ES-I3 (cell line): ENCODE measurements at regions not wholly inside any gene's neighbourhood (a gene's known extent, or its start where the extent isn't known, plus 50 kb on each side); places are given as distances from the start of the nearest gene placed in this dataset.

Experiments
- H3K36me3 ChIP-seq: 2 replicates; pipeline ENCODE4 v1.6.1; 2013; ENCODE audit warnings: mild to moderate bottlenecking, low read length, control low read depth, moderate library complexity; ENCODE audit not compliant: insufficient read depth
- H3K4me1 ChIP-seq: 2 replicates; pipeline ENCODE4 v1.6.1; 2013; ENCODE audit warnings: mild to moderate bottlenecking, control low read depth, low read length; ENCODE audit not compliant: insufficient read depth
- H3K9ac ChIP-seq: 2 replicates; pipeline ENCODE4 v1.6.1; 2013; ENCODE audit warnings: low read depth, mild to moderate bottlenecking, low read length, moderate library complexity
- H3K9me3 ChIP-seq: 2 replicates; pipeline ENCODE4 v1.6.1; 2013; ENCODE audit warnings: mild to moderate bottlenecking, low read length, moderate library complexity; ENCODE audit not compliant: control insufficient read depth, insufficient read depth

GRCh38 chr2:122955776-122956175 is 1069.3 kb upstream of the CNTNAP5 start:
- no peaks in the 10 kb centered on the region for H3K9me3 ChIP-seq
- H3K36me3 ChIP-seq = no peaks in the 10 kb centered on the region
- peaks cover 3% of the 10 kb centered on the region; the same call in 1 of the 2 replicates for H3K4me1 ChIP-seq
- H3K9ac ChIP-seq = no peak overlapping the region

GRCh38 chr2:122960759-122961641 is 1064.1 kb upstream of the CNTNAP5 start:
- Histone ChIP-seq H3K4me1 (peaks cover 9% of the 10 kb centered on the region; the same call in 1 of the 2 replicates), H3K9me3 (no peaks in the 10 kb centered on the region), H3K9ac (no peak overlapping the region), H3K36me3 (no peaks in the 10 kb centered on the region)

GRCh38 chr2:122966461-122966860 is 1058.6 kb upstream of the CNTNAP5 start:
- H3K9ac ChIP-seq = no peak overlapping the region
- no peaks in the 10 kb centered on the region for H3K4me1 ChIP-seq
- H3K9me3 ChIP-seq = no peaks in the 10 kb centered on the region
- H3K36me3 ChIP-seq = no peaks in the 10 kb centered on the region

- H3K9me3 ChIP-seq = no peaks in the 10 kb centered on the region; the same call in 1 of the 2 replicates
- H3K4me1 ChIP-seq = no peaks in the 10 kb centered on the region
- H3K9ac ChIP-seq = no peak overlapping the region
- H3K36me3 ChIP-seq = no peaks in the 10 kb centered on the region
Observed at GRCh38 chr2:122977580-122977979, 1047.5 kb upstream of the CNTNAP5 start.

GRCh38 chr2:122980671-122981070 is 1044.4 kb upstream of the CNTNAP5 start:
- no peak overlapping the region for H3K9ac ChIP-seq

DNA sequence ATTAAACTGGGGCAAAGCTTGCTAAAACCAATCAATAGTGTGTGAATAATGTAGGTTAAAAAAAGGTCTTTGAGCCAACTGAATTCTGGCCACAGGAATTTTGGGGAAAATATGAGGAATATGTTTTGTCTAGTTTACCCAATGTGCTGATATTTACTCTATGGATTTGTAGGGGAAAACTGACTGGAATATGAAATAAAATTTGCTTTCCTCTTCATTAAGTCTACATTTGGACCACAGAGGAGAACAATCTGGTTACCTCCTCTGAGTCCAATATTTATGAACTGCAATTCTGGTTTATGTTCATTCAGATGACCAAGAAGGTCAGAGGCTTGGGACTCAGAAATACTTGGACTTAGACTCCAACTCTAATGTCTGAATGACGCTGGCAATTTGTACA is 1042.2 kb upstream of the CNTNAP5 start:
- no peaks in the 10 kb centered on the region; the same call in 1 of the 2 replicates for H3K9me3 ChIP-seq
- H3K9ac ChIP-seq = no peak overlapping the region
- H3K36me3 ChIP-seq = no peaks in the 10 kb centered on the region
- H3K4me1 ChIP-seq = no peaks in the 10 kb centered on the region

More at GRCh38 chr2:122980671-122981070, 1044.4 kb upstream of the CNTNAP5 start:
- Histone ChIP-seq H3K36me3 (no peaks in the 10 kb centered on the region), H3K4me1 (no peaks in the 10 kb centered on the region), H3K9me3 (no peaks in the 10 kb centered on the region; the same call in 1 of the 2 replicates)

- Histone ChIP-seq H3K9ac (no peak overlapping the region), H3K9me3 (peaks cover 3% of the 10 kb centered on the region), H3K4me1 (no peaks in the 10 kb centered on the region), H3K36me3 (no peaks in the 10 kb centered on the region)
Observed at GRCh38 chr2:122988395-122989221, 1036.5 kb upstream of the CNTNAP5 start.

- peaks cover 5% of the 10 kb centered on the region for H3K9me3 ChIP-seq
- H3K9ac ChIP-seq = no peak overlapping the region
- H3K36me3 ChIP-seq = no peaks in the 10 kb centered on the region
- no peaks in the 10 kb centered on the region for H3K4me1 ChIP-seq
Observed at GRCh38 chr2:122993592-122993991, 1031.5 kb upstream of the CNTNAP5 start.

DNA sequence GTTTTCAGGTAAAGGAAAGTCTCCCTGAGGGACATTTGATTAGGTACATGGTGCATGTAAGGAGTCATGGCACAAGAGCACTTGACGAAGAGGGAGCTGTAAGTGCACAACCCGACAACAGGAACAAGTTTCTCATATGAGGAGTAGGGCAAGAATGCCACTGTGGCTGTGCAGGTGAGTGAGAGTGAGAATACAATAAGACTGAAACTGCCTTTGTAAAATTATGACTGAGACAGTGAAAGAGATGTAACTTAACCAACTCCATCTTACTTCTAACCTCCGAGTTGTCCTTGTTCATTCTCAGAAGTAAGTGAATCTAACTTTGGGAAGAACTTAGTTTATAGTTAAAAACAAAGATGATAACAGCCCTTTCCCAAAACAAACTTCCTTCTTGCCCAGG is 1025.8 kb upstream of the CNTNAP5 start:
- Histone ChIP-seq H3K9ac (no peak overlapping the region), H3K36me3 (no peaks in the 10 kb centered on the region), H3K4me1 (peaks cover 19% of the 10 kb centered on the region; the same call in 1 of the 2 replicates), H3K9me3 (no peaks in the 10 kb centered on the region)

GRCh38 chr2:122999821-123000220 is 1025.3 kb upstream of the CNTNAP5 start:
- H3K4me1 ChIP-seq = peaks cover 19% of the 10 kb centered on the region; the same call in 1 of the 2 replicates
- no peaks in the 10 kb centered on the region for H3K36me3 ChIP-seq
- no peak overlapping the region for H3K9ac ChIP-seq
- no peaks in the 10 kb centered on the region for H3K9me3 ChIP-seq

DNA sequence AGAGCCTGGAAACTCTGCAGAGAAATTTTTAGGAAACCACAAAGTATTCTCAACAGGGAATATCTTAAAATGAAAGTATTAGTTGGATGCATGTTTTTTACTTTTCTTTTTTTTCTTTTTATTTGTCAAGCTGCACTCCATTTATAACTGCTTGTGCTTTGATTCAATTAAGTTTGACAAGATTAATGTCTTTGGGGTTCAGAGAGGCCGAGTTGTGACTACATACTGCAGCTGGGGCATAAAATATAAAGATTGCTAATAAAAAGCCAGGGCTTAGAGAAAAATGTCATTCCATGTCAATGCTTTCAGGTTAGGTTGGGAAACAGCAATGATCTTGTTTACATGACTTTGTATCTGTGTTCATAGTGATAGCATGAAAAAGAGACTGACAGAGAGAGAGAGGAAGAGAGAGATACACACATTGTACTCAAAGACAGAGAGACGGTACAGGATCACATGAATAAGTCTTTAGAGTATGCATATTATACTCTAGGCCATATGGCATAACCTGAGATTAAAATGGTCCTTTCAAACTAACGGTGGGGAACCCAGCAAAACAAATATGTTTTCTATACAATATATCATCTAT is 1022.3 kb upstream of the CNTNAP5 start:
- Histone ChIP-seq H3K9ac (no peak overlapping the region), H3K36me3 (no peaks in the 10 kb centered on the region), H3K9me3 (peaks cover 4% of the 10 kb centered on the region; the same call in 1 of the 2 replicates), H3K4me1 (peaks cover 19% of the 10 kb centered on the region; the same call in 1 of the 2 replicates)

DNA sequence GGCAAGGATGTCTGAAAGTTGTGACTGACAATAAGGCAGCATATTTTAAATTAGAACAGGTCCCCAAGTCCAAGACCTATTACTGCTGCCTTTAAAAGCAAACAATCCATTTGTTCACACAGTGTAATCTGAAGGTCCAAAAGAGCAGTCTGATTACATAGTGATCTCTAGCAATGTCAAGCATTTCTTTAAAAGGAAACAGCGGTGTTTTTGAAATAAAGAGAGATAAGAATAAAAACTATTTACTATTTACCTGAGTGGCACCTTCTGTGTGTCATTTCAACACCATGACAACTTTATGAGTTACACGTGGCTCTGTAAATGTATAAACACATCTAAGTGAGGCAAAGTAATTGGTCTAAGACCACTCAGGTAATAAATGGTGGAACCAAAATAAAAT is 1009.9 kb upstream of the CNTNAP5 start:
- no peaks in the 10 kb centered on the region for H3K4me1 ChIP-seq
- no peak overlapping the region for H3K9ac ChIP-seq
- H3K36me3 ChIP-seq = no peaks in the 10 kb centered on the region
- H3K9me3 ChIP-seq = no peaks in the 10 kb centered on the region

GRCh38 chr2:123035541-123035940 is 989.5 kb upstream of the CNTNAP5 start:
- Histone ChIP-seq H3K36me3 (no peaks in the 10 kb centered on the region), H3K9me3 (no peaks in the 10 kb centered on the region; the same call in 1 of the 2 replicates), H3K4me1 (no peaks in the 10 kb centered on the region), H3K9ac (no peak overlapping the region)

DNA sequence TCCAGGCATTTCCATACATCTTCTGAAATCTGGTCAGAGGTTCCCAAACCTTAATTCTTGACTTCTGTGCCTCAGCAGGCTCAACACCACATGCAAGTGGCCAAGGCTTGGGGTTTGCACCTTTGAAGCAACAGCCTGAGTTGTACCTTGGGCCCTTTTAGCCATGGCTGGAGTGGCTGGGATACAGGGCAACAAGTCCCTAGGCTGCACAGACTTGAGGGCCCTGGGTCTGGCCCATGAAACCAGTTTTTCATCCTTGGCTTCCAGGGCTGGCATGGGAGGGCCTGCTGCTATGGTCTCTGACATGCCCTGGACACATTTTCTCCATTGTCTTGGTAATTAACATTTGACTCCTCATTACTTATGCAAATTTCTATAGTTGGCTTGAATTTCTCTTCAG is 988.8 kb upstream of the CNTNAP5 start:
- Histone ChIP-seq H3K36me3 (no peaks in the 10 kb centered on the region), H3K4me1 (no peaks in the 10 kb centered on the region), H3K9me3 (peaks cover 5% of the 10 kb centered on the region), H3K9ac (no peak overlapping the region)
